ENCODE measurements at regions not wholly inside any gene's neighbourhood (a gene's known extent, or its start where the extent isn't known, plus 50 kb on each side); places are given as distances from the start of the nearest gene placed in this dataset.

DNA sequence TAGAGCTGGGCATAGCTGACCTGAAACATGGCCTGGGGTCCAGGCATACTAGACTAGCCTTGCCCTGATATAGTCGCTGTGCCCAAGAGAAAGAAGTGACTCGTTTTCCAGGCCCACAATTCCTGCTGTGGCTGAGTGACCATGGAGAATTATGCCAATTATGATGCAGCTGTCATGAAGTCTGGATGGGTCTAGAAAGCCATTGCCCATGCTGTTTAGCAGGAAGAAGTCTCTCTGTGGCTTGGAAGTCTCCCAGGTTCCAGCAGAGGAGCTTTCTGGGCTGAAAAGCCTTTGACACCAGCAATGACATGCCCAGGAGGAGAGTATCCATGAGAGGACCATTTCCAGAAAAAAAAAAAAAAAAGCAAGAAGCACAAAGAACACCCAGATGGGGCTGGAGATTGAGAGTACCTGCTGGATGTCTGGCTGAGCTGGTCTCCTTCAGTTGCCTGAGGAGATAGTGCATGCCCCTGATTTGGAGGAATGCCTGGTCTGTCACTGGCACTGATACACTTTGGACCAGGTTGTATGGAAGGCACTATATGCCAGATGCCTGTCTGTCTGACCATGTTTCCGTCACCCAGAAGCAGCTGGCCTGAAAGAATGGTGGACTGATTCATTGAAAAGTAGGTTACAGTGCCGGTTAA is 128.0 kb upstream of the EPB41L4A start:
- Histone ChIP-seq H3K27ac (no peak overlapping the region), H3K27me3 (replicated peaks in 1 of 7) (no peaks in the 10 kb centered on the region), H3K9me3 (no peaks in the 10 kb centered on the region), H3K36me3 (no peaks in the 10 kb centered on the region), H3K4me3 (no peak overlapping the region), H3K4me1 (peaks cover 0 to 4% (median 0%) of the 10 kb centered on the region in 6 donors)
- DNase-seq: no peak
- WGBS, 5 donors: 75 to 90% (median 88%) methylated on average over 4 of the region's 4 CpGs
- TF ChIP-seq CTCF (IDR thresholded peaks at IDR 0.05 in 8 of 11, conservative IDR thresholded peaks at IDR 0.05 in 3 of 11) (no peak), POLR2AphosphoS5 (IDR thresholded peaks at IDR 0.05) (no peak), POLR2A (IDR thresholded peaks at IDR 0.05) (no peak)
- intact Hi-C loops (cut with DNase I; ENCODE audit: low total_unique reads): no loop called here

DNA sequence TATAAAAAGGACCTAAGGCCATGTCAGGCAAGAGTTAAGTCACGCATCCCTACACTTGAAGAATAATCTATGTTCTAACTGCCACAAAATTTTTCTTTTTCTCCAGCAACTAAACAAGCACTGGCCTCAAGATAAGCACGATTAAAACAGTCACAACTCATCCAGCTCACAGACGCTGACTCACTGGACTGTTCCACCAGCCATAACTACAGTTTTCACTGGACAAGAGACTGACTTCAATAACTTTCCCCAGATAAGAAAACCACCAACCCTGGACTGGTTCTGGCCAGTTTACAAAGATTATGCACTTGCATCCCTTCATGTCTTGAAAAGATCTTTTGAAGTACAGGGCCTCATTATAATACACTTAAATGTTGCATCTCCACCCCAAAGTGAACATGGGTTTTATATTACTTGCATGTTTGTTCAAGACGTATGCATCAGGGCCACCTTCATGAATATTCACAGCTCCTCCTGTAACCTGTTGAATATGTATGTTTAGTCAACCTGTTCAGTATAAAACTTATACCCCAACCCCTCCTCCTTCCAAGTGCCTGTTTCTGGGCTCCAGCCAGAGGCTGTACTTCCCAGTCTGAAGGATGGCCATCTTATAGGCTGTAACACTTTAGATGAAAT is 129.3 kb upstream of the EPB41L4A start:
- H3K4me1 ChIP-seq: peaks cover 0 to 4% (median 0%) of the 10 kb centered on the region in 6 donors
- intact Hi-C loops (cut with DNase I; ENCODE audit: low total_unique reads): no loop called here
- DNase-seq: no peak
- TF ChIP-seq POLR2AphosphoS5 (IDR thresholded peaks at IDR 0.05): no peak
- no peak for TF ChIP-seq CTCF (IDR thresholded peaks at IDR 0.05 in 8 of 11, conservative IDR thresholded peaks at IDR 0.05 in 3 of 11)
- TF ChIP-seq POLR2A (IDR thresholded peaks at IDR 0.05): no peak
- 42 to 63% (median 54%) methylated on average over 4 of the region's 4 CpGs for WGBS, 5 donors
- H3K27me3 ChIP-seq (replicated peaks in 1 of 7): no peaks in the 10 kb centered on the region
- H3K27ac ChIP-seq: no peak overlapping the region
- no peaks in the 10 kb centered on the region for H3K36me3 ChIP-seq
- no peak overlapping the region for H3K4me3 ChIP-seq
- no peaks in the 10 kb centered on the region for H3K9me3 ChIP-seq

GRCh38 chr5:112549127-112549526 is 130.1 kb upstream of the EPB41L4A start:
- H3K9me3 ChIP-seq: no peaks in the 10 kb centered on the region
- H3K36me3 ChIP-seq: no peaks in the 10 kb centered on the region
- no peak overlapping the region for H3K4me3 ChIP-seq
- no peak overlapping the region for H3K27ac ChIP-seq
- no peak for DNase-seq
- no peak for TF ChIP-seq POLR2A (IDR thresholded peaks at IDR 0.05)
- intact Hi-C loops (cut with DNase I; ENCODE audit: low total_unique reads): no loop called here
- peaks cover 0 to 4% (median 0%) of the 10 kb centered on the region in 6 donors for H3K4me1 ChIP-seq
- WGBS, 5 donors: 57 to 73% (median 68%) methylated on average over 4 of the region's 4 CpGs
- H3K27me3 ChIP-seq (replicated peaks in 1 of 7): no peaks in the 10 kb centered on the region

DNA sequence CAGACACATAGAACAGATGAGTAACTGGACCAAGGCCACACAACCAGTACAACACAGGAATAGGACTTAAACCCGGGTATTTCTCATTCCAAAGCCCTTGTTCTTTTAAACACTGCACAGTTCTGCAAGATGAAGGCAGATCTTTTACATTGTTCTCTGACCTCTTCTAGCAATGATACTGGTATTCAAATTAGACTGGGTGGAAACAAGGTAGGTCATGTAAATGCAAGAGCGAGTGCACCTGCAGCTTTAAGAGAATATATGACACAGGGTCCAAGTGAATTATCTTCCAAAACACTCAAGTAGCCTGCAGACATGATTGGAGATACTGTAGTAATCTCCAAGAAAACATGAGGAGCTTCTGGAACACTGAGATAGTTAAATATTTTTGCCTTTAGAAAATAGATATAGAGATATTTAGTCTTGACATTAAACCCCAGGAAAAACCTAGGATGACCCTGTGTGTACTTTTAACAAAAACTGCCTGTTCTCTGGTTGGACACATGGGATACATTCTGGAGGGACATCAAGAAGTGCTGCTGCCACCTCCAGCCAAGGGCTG is 130.6 kb upstream of the EPB41L4A start:
- 71 to 79% (median 76%) methylated on average over 2 of the region's 2 CpGs for WGBS, 5 donors
- H3K4me3 ChIP-seq: no peak overlapping the region
- DNase-seq: no peak
- no peak overlapping the region for H3K27ac ChIP-seq
- intact Hi-C loops (cut with DNase I; ENCODE audit: low total_unique reads): loop anchor here (2.0 kb wide), 1 partner anchor 207 kb away; no protein-coding TSS in a partner anchor
- no peaks in the 10 kb centered on the region for H3K9me3 ChIP-seq
- no peaks in the 10 kb centered on the region for H3K27me3 ChIP-seq (replicated peaks in 1 of 7)
- TF ChIP-seq POLR2A (IDR thresholded peaks at IDR 0.05): no peak
- no peaks in the 10 kb centered on the region for H3K36me3 ChIP-seq
- H3K4me1 ChIP-seq: peaks cover 0 to 4% (median 0%) of the 10 kb centered on the region in 6 donors

DNA sequence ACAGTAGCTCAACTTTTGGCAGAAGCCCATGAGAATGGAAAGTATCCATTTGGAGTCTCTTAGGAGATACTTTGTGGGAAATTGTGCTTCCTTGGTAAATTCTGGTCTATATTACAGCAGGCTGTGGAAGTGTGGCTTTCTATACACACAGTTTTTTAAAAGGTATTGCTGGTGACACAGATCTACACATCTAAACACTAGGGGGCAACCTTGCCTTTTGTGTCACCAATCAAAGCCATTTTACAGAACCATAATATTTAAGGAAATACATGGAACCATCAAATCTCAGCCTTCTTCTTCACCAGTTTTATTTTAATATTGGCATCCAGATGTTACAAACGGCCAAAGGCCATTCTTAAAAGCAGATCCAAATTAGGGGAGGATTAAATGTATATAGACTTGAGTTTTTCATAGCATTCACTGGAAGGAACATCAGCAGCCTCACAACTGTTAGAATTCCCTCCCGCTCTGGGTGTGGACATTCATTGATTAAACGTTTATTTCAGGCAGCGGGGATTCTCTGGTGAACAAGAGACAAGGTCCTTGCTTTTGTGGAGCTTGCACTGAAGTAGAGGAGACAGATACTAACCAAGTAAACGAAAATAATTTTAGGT is 132.4 kb upstream of the EPB41L4A start:
- Histone ChIP-seq H3K9me3 (no peaks in the 10 kb centered on the region), H3K36me3 (no peaks in the 10 kb centered on the region), H3K4me3 (no peak overlapping the region), H3K4me1 (peaks cover 0 to 4% (median 0%) of the 10 kb centered on the region in 6 donors), H3K27ac (no peak overlapping the region), H3K27me3 (replicated peaks in 1 of 7) (no peaks in the 10 kb centered on the region)
- intact Hi-C loops (cut with DNase I; ENCODE audit: low total_unique reads): loop anchor here (2.0 kb wide), 1 partner anchor 205 kb away; no protein-coding TSS in a partner anchor
- 46 to 51% (median 49%) methylated on average over 5 of the region's 5 CpGs for WGBS, 5 donors
- no peak for DNase-seq
- TF ChIP-seq POLR2AphosphoS5 (IDR thresholded peaks at IDR 0.05): no peak
- peak; percentile 38 to 80 (median 68) for TF ChIP-seq CTCF (IDR thresholded peaks at IDR 0.05 in 8 of 11, conservative IDR thresholded peaks at IDR 0.05 in 3 of 11)
- TF ChIP-seq POLR2A (IDR thresholded peaks at IDR 0.05): no peak

Measured in spleen (tissue), 11 donors.